K562 (cell line): ENCODE measurements at regions not wholly inside any gene's neighbourhood (a gene's known extent, or its start where the extent isn't known, plus 50 kb on each side); places are given as distances from the start of the nearest gene placed in this dataset.

ENCODE experiments used
- ATAC-seq: fragments of 200-7000 bp; cut with Tn5 transposase; 3 replicates; pipeline ENCODE4 v1.9.1; 2020; ENCODE audit warnings: moderate library complexity
- BruUV-seq: library from RNA; stranded (reverse); fragments of 400-500 nt; replicated peaks from 2 replicates; lab custom pipeline; 2021; lab: Mats Ljungman, UMichigan
- CTCF ChIA-PET: fragments of 300-600 bp; formaldehyde crosslinking; extraction: SDS; loops from one replicate; lab custom pipeline; 2021; ENCODE audit warnings: low intra/inter-chr PET ratio; lab: Yijun Ruan, JAX
- POLR2A ChIA-PET: fragments of 300-600, 350-650 bp; sonication (Branson Sonifier 250); formaldehyde crosslinking; extraction: SDS; loops from one replicate; lab custom pipeline; 2021; ENCODE audit warnings: antibody characterized with exemption, inconsistent platforms; lab: Yijun Ruan, JAX
- DNase-seq, 4 experiments: peaks; one replicate each; pipeline versions ENCODE4 v3.0.0 to v3.0.0-alpha.2; 2011 to 2018; ENCODE audit warnings: low spot score in 3 of 4, mixed read lengths in 3 of 4; ENCODE audit errors: extremely low read depth in 1 of 4
- FAIRE-seq: peaks from 2 replicates; lab custom pipeline; 2011; peaks lifted over from hg19 to GRCh38; lab: Jason Lieb, UNC
- H2AFZ ChIP-seq: 2 replicates; pipeline ENCODE4 v1.6.0; 2011; ENCODE audit warnings: low read depth, low read length, control low read depth, inconsistent platforms
- H3K27ac ChIP-seq: fragments of 200-600 bp; 3 replicates; pipeline ENCODE4 v1.8.0; 2011; ENCODE audit warnings: low read depth, mild to moderate bottlenecking, control low read depth, inconsistent platforms, low read length, moderate library complexity, mixed read lengths; ENCODE audit errors: extremely low read depth
- H3K27me3 ChIP-seq, 2 experiments: fragments of 300-600 bp in 1 of 2; 2 replicates in 1 of 2; 3 replicates in 1 of 2; pipeline versions ENCODE4 v1.6.0 to v1.8.0; 2011; ENCODE audit warnings: inconsistent platforms in 2 of 2, low read length in 2 of 2, mild to moderate bottlenecking in 1 of 2, mixed read lengths in 1 of 2, moderate library complexity in 1 of 2; ENCODE audit not compliant: control insufficient read depth in 2 of 2, insufficient read depth in 2 of 2
- H3K36me3 ChIP-seq: fragments of 300-600 bp; 3 replicates; pipeline ENCODE4 v1.8.0; 2011; ENCODE audit warnings: mild to moderate bottlenecking, low read length, inconsistent platforms; ENCODE audit not compliant: control insufficient read depth, insufficient read depth
- H3K4me1 ChIP-seq, 2 experiments: fragments of 200-600 bp in 1 of 2; replicated peaks in 1 of 2; 2 replicates in 1 of 2; 3 replicates in 1 of 2; pipeline versions ENCODE4 v1.5.1 to v1.8.0; 2011; ENCODE audit warnings: inconsistent platforms in 2 of 2, low read length in 2 of 2, mild to moderate bottlenecking in 1 of 2, mixed read lengths in 1 of 2, moderate library complexity in 1 of 2; ENCODE audit not compliant: control insufficient read depth in 2 of 2, insufficient read depth in 2 of 2
- H3K4me2 ChIP-seq: 2 replicates; pipeline ENCODE4 v1.6.1; 2011; ENCODE audit warnings: low read length, control low read depth, inconsistent platforms, mixed read lengths; ENCODE audit not compliant: insufficient read depth
- H3K4me3 ChIP-seq: fragments of 200-600 bp; sonication (generic), shearing (Covaris generic); 2 replicates; pipeline ENCODE4 v1.5.1; 2016; ENCODE audit warnings: control low read depth, inconsistent platforms
- H3K79me2 ChIP-seq: fragments of 200-600 bp; 3 replicates; pipeline ENCODE4 v1.8.0; 2011; ENCODE audit warnings: low read length, inconsistent platforms; ENCODE audit not compliant: control insufficient read depth, insufficient read depth
- H3K9ac ChIP-seq, 2 experiments: 2 replicates each; pipeline versions ENCODE4 v1.6.0 to v1.6.1; 2011; ENCODE audit warnings: low read depth in 2 of 2, low read length in 2 of 2, control low read depth in 1 of 2, inconsistent platforms in 1 of 2, mild to moderate bottlenecking in 1 of 2, mixed read lengths in 1 of 2; ENCODE audit not compliant: insufficient read depth in 1 of 2
- H3K9me1 ChIP-seq: one replicate; pipeline ENCODE4 v1.6.0; 2011; ENCODE audit warnings: inconsistent platforms, mild to moderate bottlenecking, low read length, moderate library complexity; ENCODE audit not compliant: control insufficient read depth, insufficient read depth
- H3K9me3 ChIP-seq: replicated peaks from 2 replicates; pipeline ENCODE4 v1.5.1; 2011; ENCODE audit warnings: low read depth, low read length, inconsistent platforms; ENCODE audit not compliant: control insufficient read depth, insufficient read depth
- H4K20me1 ChIP-seq: replicated peaks from 2 replicates; pipeline ENCODE4 v1.6.1; 2011; ENCODE audit warnings: low read length, inconsistent platforms, mixed read lengths; ENCODE audit not compliant: control insufficient read depth, insufficient read depth
- ATF6 ChIP-seq: sonication (generic); formaldehyde crosslinking; IDR thresholded peaks from 2 replicates; pipeline ENCODE4 v1.4.0; 2020; ENCODE audit warnings: mild to moderate bottlenecking, missing genetic modification reagents
- ELF1 ChIP-seq: fragments of 200-800 bp; sonication (Bioruptor generic); IDR thresholded peaks from 2 replicates; pipeline ENCODE4 v1.6.1; 2016; ENCODE audit warnings: missing genetic modification characterization, missing compliant biosample characterization
- whole genome bisulfite sequencing: fragments of 100-300 bp; shearing (Covaris generic); methylation state at CpG from one replicate; pipeline ENCODE4 v1.1.6; 2016; ENCODE audit warnings: low coverage, mixed read lengths; ENCODE audit not compliant: insufficient coverage; ENCODE audit errors: missing lambda C conversion rate; 5-methylcytosine and 5-hydroxymethylcytosine counted together
- in situ Hi-C: fragments of 300-500 bp; cut with MboI; formaldehyde crosslinking; loops from 4 replicates; pipeline ENCODE4 v1.15.0; 2018; ENCODE audit warnings: inconsistent platforms, mixed read lengths
- intact Hi-C: fragments of 100-400 bp; cut with micrococcal nuclease; formaldehyde crosslinking; loops from 2 replicates; pipeline ENCODE4 v1.14.2; 2022

- FAIRE-seq, result no peak
- no peaks in the 10 kb centered on the region for H3K9me3 ChIP-seq
- H3K27ac ChIP-seq, result no peak overlapping the region
- no peaks in the 10 kb centered on the region for H3K36me3 ChIP-seq
- 3% methylated on average over 2 of the region's 2 CpGs for WGBS
- no peak for DNase-seq
- BruUV-seq, result no TSS peak
- H3K4me2 ChIP-seq, result no peak overlapping the region
- TF ChIP-seq ATF6 (CRISPR knock-in tag) (no peak), ELF1 (no peak)
- intact Hi-C loops (loop anchor here (10.0 kb wide), 2 partner anchors 171 to 951 kb away; no protein-coding TSS in a partner anchor), in situ Hi-C loops (loop anchor here (10.0 kb wide), 1 partner anchor 801 kb away; no protein-coding TSS in a partner anchor)
- no peaks in the 10 kb centered on the region for H3K9me1 ChIP-seq
- POLR2A ChIA-PET, result interaction anchor here (1.0 kb wide), 1 partner anchor 9 kb away, joined by 3 read pairs; no protein-coding TSS in a partner anchor
- no peaks in the 10 kb centered on the region for H4K20me1 ChIP-seq
- no peak for ATAC-seq
- H2AFZ ChIP-seq, result no peak overlapping the region
- no peak overlapping the region for H3K9ac ChIP-seq
- peaks cover 0 to 4% of the 10 kb centered on the region in 2 experiments; a peak in 1 of 5 replicates for H3K27me3 ChIP-seq
- CTCF ChIA-PET, result interaction anchor here (0.7 kb wide), 1 partner anchor 1509 kb away, joined by 3 read pairs; no protein-coding TSS in a partner anchor
- H3K4me1 ChIP-seq, result no peaks in the 10 kb centered on the region
- H3K79me2 ChIP-seq, result no peaks in the 10 kb centered on the region
- no peak overlapping the region for H3K4me3 ChIP-seq
These were observed 66.5 kb upstream of the PJA2 start for GRCh38 chr5:109476292-109476691.
